Astrocyte (in vitro differentiated cells and primary cell): ENCODE measurements at regions not wholly inside any gene's neighbourhood (a gene's known extent, or its start where the extent isn't known, plus 50 kb on each side); places are given as distances from the start of the nearest gene placed in this dataset.

Source experiments
- CTCF ChIP-seq: IDR thresholded peaks from 2 replicates; pipeline ENCODE4 v1.5.1; 2011; ENCODE audit warnings: low read depth, mild to moderate bottlenecking, inconsistent platforms, low read length, moderate library complexity; ENCODE audit not compliant: insufficient read depth
- EZH2 ChIP-seq: IDR thresholded peaks from 2 replicates; pipeline ENCODE4 v1.6.1; 2012; ENCODE audit warnings: mild to moderate bottlenecking, low read length, inconsistent platforms; ENCODE audit not compliant: insufficient read depth

GRCh38 chr5:25453500-25453899 lies 808.7 kb upstream of the CDH10 start:
- TF ChIP-seq CTCF (no peak), EZH2 (no peak)
